MM.1S (cell line): ENCODE measurements at regions not wholly inside any gene's neighbourhood (a gene's known extent, or its start where the extent isn't known, plus 50 kb on each side); places are given as distances from the start of the nearest gene placed in this dataset.

ENCODE experiments used
- DNase-seq: peaks from one replicate; pipeline ENCODE4 v3.0.0-alpha.2; 2015
- H2AFZ ChIP-seq: fragments of 300-600 bp; sonication (generic); 2 replicates; pipeline ENCODE4 v1.6.0; 2016; ENCODE audit warnings: antibody characterized with exemption, low read length
- H3F3A ChIP-seq: fragments of 300-600 bp; sonication (generic); 2 replicates; pipeline ENCODE4 v1.6.1; 2016; ENCODE audit warnings: mild to moderate bottlenecking, antibody characterized with exemption, low read length, moderate library complexity, mixed read lengths; ENCODE audit not compliant: insufficient read depth
- H3K27ac ChIP-seq: fragments of 300-600 bp; sonication (generic); 2 replicates; pipeline ENCODE4 v1.5.1; 2016; ENCODE audit warnings: mild to moderate bottlenecking, low read length
- H3K27me3 ChIP-seq: fragments of 300-600 bp; sonication (generic); replicated peaks from 2 replicates; pipeline ENCODE4 v1.6.0; 2016; ENCODE audit warnings: low read length; ENCODE audit not compliant: insufficient read depth
- H3K36me3 ChIP-seq: fragments of 300-600 bp; sonication (generic); replicated peaks from 2 replicates; pipeline ENCODE4 v1.6.1; 2016; ENCODE audit warnings: mild to moderate bottlenecking, low read length, mixed read lengths; ENCODE audit not compliant: insufficient read depth
- H3K4me1 ChIP-seq: fragments of 300-600 bp; sonication (generic); 2 replicates; pipeline ENCODE4 v1.6.1; 2016; ENCODE audit warnings: low read length, mixed read lengths
- H3K4me2 ChIP-seq: fragments of 300-600 bp; sonication (generic); 2 replicates; pipeline ENCODE4 v1.6.0; 2016; ENCODE audit warnings: low read depth, low read length
- H3K4me3 ChIP-seq: fragments of 300-600 bp; sonication (generic); 2 replicates; pipeline ENCODE4 v1.5.1; 2016; ENCODE audit warnings: low read length, mixed read lengths
- H3K79me2 ChIP-seq: fragments of 300-600 bp; sonication (generic); 2 replicates; pipeline ENCODE4 v1.6.1; 2016; ENCODE audit warnings: mixed run types, low read length, mixed read lengths
- H3K9ac ChIP-seq: fragments of 300-600 bp; sonication (generic); 2 replicates; pipeline ENCODE4 v1.6.1; 2016; ENCODE audit warnings: low read length, mixed read lengths
- H3K9me2 ChIP-seq: fragments of 300-600 bp; sonication (generic); replicated peaks from 2 replicates; pipeline ENCODE4 v1.6.1; 2016; ENCODE audit warnings: mild to moderate bottlenecking, low read length, mixed read lengths; ENCODE audit not compliant: insufficient read depth
- H3K9me3 ChIP-seq: fragments of 300-600 bp; sonication (generic); replicated peaks from 2 replicates; pipeline ENCODE4 v1.6.1; 2016; ENCODE audit warnings: mild to moderate bottlenecking, low read length, mixed read lengths; ENCODE audit not compliant: insufficient read depth
- H4K20me1 ChIP-seq: fragments of 300-600 bp; sonication (generic); 2 replicates; pipeline ENCODE4 v1.6.1; 2016; ENCODE audit warnings: mild to moderate bottlenecking, low read length, moderate library complexity, mixed read lengths; ENCODE audit not compliant: insufficient read depth
- CTCF ChIP-seq: fragments of 300-600 bp; sonication (generic); IDR thresholded peaks from 2 replicates; pipeline ENCODE4 v1.5.1; 2016; ENCODE audit warnings: antibody characterized with exemption, low read length, mixed read lengths
- EZH2 ChIP-seq: fragments of 300-600 bp; sonication (generic); optimal IDR thresholded peaks from 2 replicates; pipeline ENCODE3; 2017; ENCODE audit warnings: low read depth, mild to moderate bottlenecking, antibody characterized with exemption, low read length, mixed read lengths
- EZH2phosphoT487 ChIP-seq: fragments of 300-600 bp; sonication (generic); IDR thresholded peaks from 2 replicates; pipeline ENCODE4 v1.6.1; 2018; ENCODE audit warnings: antibody characterized with exemption, low read length

GRCh38 chr11:115737875-115738274, 233.7 kb upstream of the CADM1 start:
- Histone ChIP-seq H3K9ac (no peak overlapping the region), H3K79me2 (no peaks in the 10 kb centered on the region), H3K36me3 (no peaks in the 10 kb centered on the region), H3K4me1 (no peaks in the 10 kb centered on the region), H3K9me2 (no peaks in the 10 kb centered on the region), H3F3A (no peaks in the 10 kb centered on the region), H3K27ac (no peak overlapping the region), H2AFZ (no peak overlapping the region), H3K27me3 (no peaks in the 10 kb centered on the region), H3K4me3 (no peak overlapping the region), H4K20me1 (no peaks in the 10 kb centered on the region), H3K4me2 (no peak overlapping the region), H3K9me3 (no peaks in the 10 kb centered on the region)
- DNase-seq: no peak
- TF ChIP-seq EZH2 (no peak), EZH2phosphoT487 (no peak), CTCF (no peak)

- no peaks in the 10 kb centered on the region for H3K27me3 ChIP-seq
- no peak overlapping the region for H3K4me3 ChIP-seq
- DNase-seq: no peak
- H3K9ac ChIP-seq: no peak overlapping the region
- H3K9me2 ChIP-seq: no peaks in the 10 kb centered on the region
- H3K79me2 ChIP-seq: no peaks in the 10 kb centered on the region
- no peak overlapping the region for H2AFZ ChIP-seq
- H3K36me3 ChIP-seq: no peaks in the 10 kb centered on the region
- no peaks in the 10 kb centered on the region for H3K4me1 ChIP-seq
- H3F3A ChIP-seq: no peaks in the 10 kb centered on the region
- H3K4me2 ChIP-seq: no peak overlapping the region
- H3K9me3 ChIP-seq: no peaks in the 10 kb centered on the region
- no peak overlapping the region for H3K27ac ChIP-seq
- no peaks in the 10 kb centered on the region for H4K20me1 ChIP-seq
- TF ChIP-seq EZH2phosphoT487: no peak
- TF ChIP-seq EZH2: no peak
- TF ChIP-seq CTCF: no peak
These were observed 231.9 kb upstream of the CADM1 start for GRCh38 chr11:115736146-115736545.

GRCh38 chr11:115724666-115725065, 220.5 kb upstream of the CADM1 start:
- no peaks in the 10 kb centered on the region for H3K9me3 ChIP-seq
- no peaks in the 10 kb centered on the region for H3K36me3 ChIP-seq
- no peaks in the 10 kb centered on the region for H3F3A ChIP-seq
- no peaks in the 10 kb centered on the region for H3K27me3 ChIP-seq
- no peak overlapping the region for H3K9ac ChIP-seq
- no peak overlapping the region for H3K27ac ChIP-seq
- no peak overlapping the region for H3K4me2 ChIP-seq
- H3K9me2 ChIP-seq: no peaks in the 10 kb centered on the region
- H3K4me1 ChIP-seq: no peaks in the 10 kb centered on the region
- H3K4me3 ChIP-seq: no peak overlapping the region
- no peaks in the 10 kb centered on the region for H4K20me1 ChIP-seq
- H2AFZ ChIP-seq: no peak overlapping the region
- DNase-seq: no peak
- H3K79me2 ChIP-seq: no peaks in the 10 kb centered on the region
- TF ChIP-seq CTCF (no peak), EZH2phosphoT487 (no peak), EZH2 (no peak)
